ENCODE measurements at regions not wholly inside any gene's neighbourhood (a gene's known extent, or its start where the extent isn't known, plus 50 kb on each side); places are given as distances from the start of the nearest gene placed in this dataset.
A peak's percentile ranks its signal among the peaks of the same experiment; 100 is the strongest.
"Not testable (repeated sequence)": the region's sequence is repeated elsewhere in the genome, so short reads cannot be mapped to it uniquely, and the experiment has no call there.

- DNase-seq (ENCODE audit: low spot score), result no peak
Measured at GRCh38 chrX:856566-857290, 226.1 kb downstream of the SHOX start.

GRCh38 chrX:853304-853703, 222.7 kb downstream of the SHOX start:
- no peak for DNase-seq (ENCODE audit: low spot score)

- no peak for DNase-seq (ENCODE audit: low spot score)
Measured at GRCh38 chrX:850471-850916, 219.9 kb downstream of the SHOX start.

- no peak for DNase-seq (ENCODE audit: low spot score)
Measured at GRCh38 chrX:848386-848785, 217.8 kb downstream of the SHOX start.

GRCh38 chrX:843306-843705, 212.7 kb downstream of the SHOX start:
- DNase-seq (ENCODE audit: low spot score), result no peak

GRCh38 chrX:840556-840955, 210.0 kb downstream of the SHOX start:
- DNase-seq (ENCODE audit: low spot score), result no peak

- not testable (repeated sequence) for DNase-seq (ENCODE audit: low spot score)
Measured at GRCh38 chrX:838666-839065, 208.1 kb downstream of the SHOX start.

GRCh38 chrX:835857-836256, 205.3 kb downstream of the SHOX start:
- not testable (repeated sequence) for DNase-seq (ENCODE audit: low spot score)

- no peak for DNase-seq (ENCODE audit: low spot score)
Measured at GRCh38 chrX:830532-830931, 199.9 kb downstream of the SHOX start.

- no peak for DNase-seq (ENCODE audit: low spot score)
Measured at GRCh38 chrX:829145-829544, 198.6 kb downstream of the SHOX start.

- peak; percentile 4 for DNase-seq (ENCODE audit: low spot score)
Measured at GRCh38 chrX:828411-828959, 197.9 kb downstream of the SHOX start.

- no peak for DNase-seq (ENCODE audit: low spot score)
Measured at GRCh38 chrX:826448-826847, 195.9 kb downstream of the SHOX start.

GRCh38 chrX:825991-826390, 195.4 kb downstream of the SHOX start:
- DNase-seq (ENCODE audit: low spot score), result peak; percentile 78

GRCh38 chrX:823073-823472, 192.5 kb downstream of the SHOX start:
- DNase-seq (ENCODE audit: low spot score), result not testable (repeated sequence)

GRCh38 chrX:821327-822107, 190.9 kb downstream of the SHOX start:
- peak; percentile 9 for DNase-seq (ENCODE audit: low spot score)

GRCh38 chrX:819684-820083, 189.1 kb downstream of the SHOX start:
- DNase-seq (ENCODE audit: low spot score), result no peak

GRCh38 chrX:817759-818300, 187.2 kb downstream of the SHOX start:
- no peak for DNase-seq (ENCODE audit: low spot score)

GRCh38 chrX:817147-817546, 186.6 kb downstream of the SHOX start:
- not testable (repeated sequence) for DNase-seq (ENCODE audit: low spot score)

- DNase-seq (ENCODE audit: low spot score), result no peak
Measured at GRCh38 chrX:816411-816810, 185.8 kb downstream of the SHOX start.

- DNase-seq (ENCODE audit: low spot score), result no peak
Measured at GRCh38 chrX:810186-810585, 179.6 kb downstream of the SHOX start.

- no peak for DNase-seq (ENCODE audit: low spot score)
Measured at GRCh38 chrX:809081-809480, 178.5 kb downstream of the SHOX start.

GRCh38 chrX:806586-806985, 176.0 kb downstream of the SHOX start:
- DNase-seq (ENCODE audit: low spot score), result no peak

Measured in umbilical cord (tissue), 1 donor.